ENCODE measurements at regions not wholly inside any gene's neighbourhood (a gene's known extent, or its start where the extent isn't known, plus 50 kb on each side); places are given as distances from the start of the nearest gene placed in this dataset.

- Histone ChIP-seq H4K20me1 (ENCODE audit: insufficient read depth, low read length) (no peaks in the 10 kb centered on the region), H3K4me1 (ENCODE audit: insufficient read depth, low read length) (no peaks in the 10 kb centered on the region), H3K4me3 (replicated peaks in 1 of 3; ENCODE audit: insufficient read depth in 1 of 3, low read depth in 2 of 3, low read length in 3 of 3) (no peak overlapping the region), H3K27me3 (ENCODE audit: control insufficient read depth in 1 of 2, insufficient read depth in 2 of 2, low read length in 2 of 2) (peaks cover 0 to 2% of the 10 kb centered on the region in 2 experiments; a peak in 1 of 5 replicates), H3K79me2 (ENCODE audit: insufficient read depth, low read length) (no peaks in the 10 kb centered on the region), H3K4me2 (ENCODE audit: low read depth, low read length) (no peak overlapping the region), H3K27ac (ENCODE audit: extremely low read length, insufficient read depth, low read length) (no peak overlapping the region), H3K9me3 (ENCODE audit: low read length) (no peaks in the 10 kb centered on the region), H3K36me3 (replicated peaks in 1 of 2; ENCODE audit: control insufficient read depth in 1 of 2, insufficient read depth in 2 of 2, low read length in 2 of 2) (no peaks in the 10 kb centered on the region), H3K9ac (ENCODE audit: insufficient read depth, low read depth, low read length) (no peak overlapping the region), H2AFZ (ENCODE audit: low read length) (no peak overlapping the region)
- ChIA-PET POLR2A (no interaction called here), CTCF (ENCODE audit: low intra/inter-chr PET ratio, low total read pairs) (no interaction called here)
- ATAC-seq (no peak), DNase-seq (ENCODE audit: low spot score) (no peak), FAIRE-seq (no peak)
- BruUV-seq (replicated peaks): no TSS peak
- 20% methylated on average over 6 of the region's 6 CpGs for WGBS (ENCODE audit: low lambda C conversion rate)
- in situ Hi-C loops (cut with HindIII; ENCODE audit: extremely low pct_ligation_motif_present, low pct_unique_long_range_greater_than_20kb): no loop called here
- intact Hi-C loops (cut with micrococcal nuclease; ENCODE audit: unreplicated experiment): no loop called here
- TF ChIP-seq NFE2L1 (CRISPR knock-in tag; IDR thresholded peaks at IDR 0.05; ENCODE audit: borderline replicate concordance): no peak
- TF ChIP-seq KLF15 (CRISPR knock-in tag; IDR thresholded peaks at IDR 0.05; ENCODE audit: borderline replicate concordance): no peak
- no peak for TF ChIP-seq CREB3 (CRISPR knock-in tag; IDR thresholded peaks at IDR 0.05)
- TF ChIP-seq ARNTL (CRISPR knock-in tag; IDR thresholded peaks at IDR 0.05): no peak
- TF ChIP-seq HINFP (CRISPR knock-in tag; IDR thresholded peaks at IDR 0.05; ENCODE audit: low read depth): no peak
- TF ChIP-seq ZNF614 (CRISPR knock-in tag; IDR thresholded peaks at IDR 0.05; ENCODE audit: borderline replicate concordance): no peak
- TF ChIP-seq ZNF354B (CRISPR knock-in tag; IDR thresholded peaks at IDR 0.05): no peak
- no peak for TF ChIP-seq KLF13 (CRISPR knock-in tag; IDR thresholded peaks at IDR 0.05)
- TF ChIP-seq ZNF556 (CRISPR knock-in tag; IDR thresholded peaks at IDR 0.05; ENCODE audit: borderline replicate concordance): no peak
- TF ChIP-seq CENPT (CRISPR knock-in tag; IDR thresholded peaks at IDR 0.05; ENCODE audit: low read depth): no peak
- no peak for TF ChIP-seq STAT5B (CRISPR knock-in tag; IDR thresholded peaks at IDR 0.05)
- no peak for TF ChIP-seq NCOA5 (CRISPR knock-in tag; IDR thresholded peaks at IDR 0.05)
- no peak for TF ChIP-seq AGO2 (optimal IDR thresholded peaks at IDR 0.05; ENCODE audit: low read depth, low read length)
- no peak for TF ChIP-seq MLX (CRISPR knock-in tag; IDR thresholded peaks at IDR 0.05)
- TF ChIP-seq SUZ12 (IDR thresholded peaks at IDR 0.05; ENCODE audit: low read depth, low read length): no peak
- no peak for TF ChIP-seq ZNF7 (CRISPR knock-in tag; IDR thresholded peaks at IDR 0.05)
- no peak for TF ChIP-seq MXD1 (CRISPR knock-in tag; IDR thresholded peaks at IDR 0.05)
Observed at GRCh38 chr18:51563396-51563795, 365.9 kb upstream of the MEX3C start.

Measured in HepG2 (cell line).